ENCODE measurements at regions not wholly inside any gene's neighbourhood (a gene's known extent, or its start where the extent isn't known, plus 50 kb on each side); places are given as distances from the start of the nearest gene placed in this dataset.

DNA sequence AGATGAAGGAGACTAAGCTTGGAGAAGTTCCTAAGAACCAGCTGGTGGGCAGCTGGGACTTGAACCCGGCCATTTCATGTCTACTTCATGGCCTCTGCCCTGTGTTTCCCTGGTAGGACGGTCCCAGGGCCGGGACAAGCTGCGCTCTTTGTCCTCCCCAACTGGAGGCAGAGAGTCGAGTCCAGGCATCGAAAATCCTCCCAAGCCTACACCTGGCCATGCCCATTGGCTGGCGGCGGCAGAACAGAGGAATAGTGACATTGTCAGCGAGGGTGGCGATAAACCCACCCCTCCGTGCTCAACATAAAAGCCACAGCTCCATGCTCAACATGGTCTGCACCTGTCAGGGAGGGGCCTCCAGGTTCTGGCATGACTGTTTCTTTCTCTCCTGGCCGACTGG is 77.7 kb downstream of the RBFOX3 start:
- Histone ChIP-seq H3K36me3 (no peaks in the 10 kb centered on the region), H3K4me1 (no peaks in the 10 kb centered on the region), H3K4me3 (no peak overlapping the region), H3K27me3 (no peaks in the 10 kb centered on the region), H3K27ac (no peak overlapping the region), H3K9me3 (no peaks in the 10 kb centered on the region)
- no peak for DNase-seq (ENCODE audit: low spot score)
- TF ChIP-seq, protein P1, sequence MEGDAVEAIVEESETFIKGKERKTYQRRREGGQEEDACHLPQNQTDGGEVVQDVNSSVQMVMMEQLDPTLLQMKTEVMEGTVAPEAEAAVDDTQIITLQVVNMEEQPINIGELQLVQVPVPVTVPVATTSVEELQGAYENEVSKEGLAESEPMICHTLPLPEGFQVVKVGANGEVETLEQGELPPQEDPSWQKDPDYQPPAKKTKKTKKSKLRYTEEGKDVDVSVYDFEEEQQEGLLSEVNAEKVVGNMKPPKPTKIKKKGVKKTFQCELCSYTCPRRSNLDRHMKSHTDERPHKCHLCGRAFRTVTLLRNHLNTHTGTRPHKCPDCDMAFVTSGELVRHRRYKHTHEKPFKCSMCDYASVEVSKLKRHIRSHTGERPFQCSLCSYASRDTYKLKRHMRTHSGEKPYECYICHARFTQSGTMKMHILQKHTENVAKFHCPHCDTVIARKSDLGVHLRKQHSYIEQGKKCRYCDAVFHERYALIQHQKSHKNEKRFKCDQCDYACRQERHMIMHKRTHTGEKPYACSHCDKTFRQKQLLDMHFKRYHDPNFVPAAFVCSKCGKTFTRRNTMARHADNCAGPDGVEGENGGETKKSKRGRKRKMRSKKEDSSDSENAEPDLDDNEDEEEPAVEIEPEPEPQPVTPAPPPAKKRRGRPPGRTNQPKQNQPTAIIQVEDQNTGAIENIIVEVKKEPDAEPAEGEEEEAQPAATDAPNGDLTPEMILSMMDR (IDR thresholded peaks at IDR 0.05), result no peak

GRCh38 chr17:79532107-79532790 is 78.6 kb downstream of the RBFOX3 start:
- no peak overlapping the region for H3K27ac ChIP-seq
- no peaks in the 10 kb centered on the region for H3K4me1 ChIP-seq
- H3K27me3 ChIP-seq, result no peaks in the 10 kb centered on the region
- no peaks in the 10 kb centered on the region for H3K36me3 ChIP-seq
- H3K4me3 ChIP-seq, result no peak overlapping the region
- no peaks in the 10 kb centered on the region for H3K9me3 ChIP-seq
- DNase-seq (ENCODE audit: low spot score), result no peak
- TF ChIP-seq, protein P1 (IDR thresholded peaks at IDR 0.05), result no peak

- no peak for DNase-seq (ENCODE audit: low spot score)
- Histone ChIP-seq H3K36me3 (no peaks in the 10 kb centered on the region), H3K9me3 (no peaks in the 10 kb centered on the region), H3K4me3 (no peak overlapping the region), H3K27ac (no peak overlapping the region), H3K27me3 (no peaks in the 10 kb centered on the region), H3K4me1 (no peaks in the 10 kb centered on the region)
- TF ChIP-seq, protein P1 (IDR thresholded peaks at IDR 0.05), result no peak
Measured at GRCh38 chr17:79531191-79532095, 79.4 kb downstream of the RBFOX3 start.

GRCh38 chr17:79530361-79531105 is 80.3 kb downstream of the RBFOX3 start:
- DNase-seq (ENCODE audit: low spot score), result no peak
- no peak overlapping the region for H3K4me3 ChIP-seq
- no peaks in the 10 kb centered on the region for H3K27me3 ChIP-seq
- H3K36me3 ChIP-seq, result no peaks in the 10 kb centered on the region
- H3K4me1 ChIP-seq, result no peaks in the 10 kb centered on the region
- H3K9me3 ChIP-seq, result no peaks in the 10 kb centered on the region
- no peak overlapping the region for H3K27ac ChIP-seq
- TF ChIP-seq, protein P1 (IDR thresholded peaks at IDR 0.05), result no peak

GRCh38 chr17:79529661-79530081 is 81.2 kb downstream of the RBFOX3 start:
- Histone ChIP-seq H3K4me1 (no peaks in the 10 kb centered on the region), H3K27ac (no peak overlapping the region), H3K9me3 (no peaks in the 10 kb centered on the region), H3K27me3 (no peaks in the 10 kb centered on the region), H3K36me3 (no peaks in the 10 kb centered on the region), H3K4me3 (no peak overlapping the region)
- TF ChIP-seq, protein P1 (IDR thresholded peaks at IDR 0.05), result no peak
- no peak for DNase-seq (ENCODE audit: low spot score)
